Choroid plexus epithelial cell (primary cell): ENCODE measurements at regions not wholly inside any gene's neighbourhood (a gene's known extent, or its start where the extent isn't known, plus 50 kb on each side); places are given as distances from the start of the nearest gene placed in this dataset.

Experiments used
- DNase-seq: peaks from one replicate; pipeline ENCODE4 v3.0.0-alpha.2; 2010; ENCODE audit warnings: low read depth
- H3K4me3 ChIP-seq: 2 replicates; pipeline ENCODE4 v1.5.1; 2011; ENCODE audit warnings: low read depth, mild to moderate bottlenecking, control low read depth, low read length, moderate library complexity
- TF ChIP-seq, protein P1 (sequence below): conservative IDR thresholded peaks from 2 replicates; pipeline ENCODE4 v1.5.1; 2011; ENCODE audit warnings: low read depth, mild to moderate bottlenecking, control low read depth, inconsistent platforms, low read length, moderate library complexity

DNA sequence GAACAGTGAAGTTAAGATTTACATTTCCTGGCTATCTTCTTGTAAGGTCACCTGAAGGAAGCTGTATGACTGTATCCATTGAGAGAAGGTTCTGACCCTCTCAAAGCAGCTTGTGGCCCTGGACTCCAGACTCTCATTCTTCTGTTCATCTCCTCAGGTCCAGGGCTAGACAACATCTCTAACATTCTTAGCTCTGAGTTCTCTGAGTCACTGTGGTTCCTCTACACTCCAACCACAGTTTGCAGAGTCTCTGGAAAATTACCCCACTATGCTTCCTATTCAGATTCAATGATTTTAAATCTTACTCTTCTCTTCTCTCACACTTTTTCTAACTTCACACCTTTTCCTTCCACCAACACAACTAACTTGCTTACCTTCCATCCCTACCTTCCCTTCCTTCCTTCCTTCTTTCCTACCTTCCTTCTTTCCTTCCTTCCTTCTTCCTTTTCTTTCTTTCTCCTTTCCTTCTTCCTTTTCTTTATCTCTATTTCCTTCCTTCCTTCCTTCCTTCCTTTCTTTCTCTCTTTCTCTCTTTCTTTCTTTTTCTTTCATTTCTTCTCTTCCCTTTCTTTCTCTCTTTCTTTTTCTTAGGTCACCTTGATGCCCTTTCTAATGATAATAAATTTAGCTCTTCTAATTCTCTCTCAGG lies 824.3 kb upstream of the ZEB2 start:
- DNase-seq, result peak; percentile 46
- no peak overlapping the region for H3K4me3 ChIP-seq
- TF ChIP-seq, protein P1, sequence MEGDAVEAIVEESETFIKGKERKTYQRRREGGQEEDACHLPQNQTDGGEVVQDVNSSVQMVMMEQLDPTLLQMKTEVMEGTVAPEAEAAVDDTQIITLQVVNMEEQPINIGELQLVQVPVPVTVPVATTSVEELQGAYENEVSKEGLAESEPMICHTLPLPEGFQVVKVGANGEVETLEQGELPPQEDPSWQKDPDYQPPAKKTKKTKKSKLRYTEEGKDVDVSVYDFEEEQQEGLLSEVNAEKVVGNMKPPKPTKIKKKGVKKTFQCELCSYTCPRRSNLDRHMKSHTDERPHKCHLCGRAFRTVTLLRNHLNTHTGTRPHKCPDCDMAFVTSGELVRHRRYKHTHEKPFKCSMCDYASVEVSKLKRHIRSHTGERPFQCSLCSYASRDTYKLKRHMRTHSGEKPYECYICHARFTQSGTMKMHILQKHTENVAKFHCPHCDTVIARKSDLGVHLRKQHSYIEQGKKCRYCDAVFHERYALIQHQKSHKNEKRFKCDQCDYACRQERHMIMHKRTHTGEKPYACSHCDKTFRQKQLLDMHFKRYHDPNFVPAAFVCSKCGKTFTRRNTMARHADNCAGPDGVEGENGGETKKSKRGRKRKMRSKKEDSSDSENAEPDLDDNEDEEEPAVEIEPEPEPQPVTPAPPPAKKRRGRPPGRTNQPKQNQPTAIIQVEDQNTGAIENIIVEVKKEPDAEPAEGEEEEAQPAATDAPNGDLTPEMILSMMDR, result no peak

DNA sequence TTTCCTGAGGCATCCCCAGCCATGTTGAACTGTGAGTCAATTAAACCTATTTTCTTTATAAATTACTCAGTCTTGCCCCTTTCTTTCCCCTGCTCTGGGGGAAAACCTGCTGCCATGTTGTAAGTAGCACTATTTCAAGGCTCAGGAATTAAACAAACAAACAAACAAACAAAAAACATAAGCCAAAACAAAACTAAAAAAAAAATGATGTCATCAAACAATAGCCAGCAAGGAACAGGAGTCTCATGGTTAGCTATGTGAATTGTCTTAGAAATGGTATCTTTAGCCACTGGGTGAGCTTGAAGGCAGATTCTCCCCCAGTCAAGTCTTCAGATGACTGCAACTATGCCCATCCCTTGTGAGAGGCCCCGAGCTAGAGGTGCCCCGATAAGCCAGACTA lies 823.4 kb upstream of the ZEB2 start:
- H3K4me3 ChIP-seq, result no peak overlapping the region
- no peak for DNase-seq
- TF ChIP-seq, protein P1, result no peak

DNA sequence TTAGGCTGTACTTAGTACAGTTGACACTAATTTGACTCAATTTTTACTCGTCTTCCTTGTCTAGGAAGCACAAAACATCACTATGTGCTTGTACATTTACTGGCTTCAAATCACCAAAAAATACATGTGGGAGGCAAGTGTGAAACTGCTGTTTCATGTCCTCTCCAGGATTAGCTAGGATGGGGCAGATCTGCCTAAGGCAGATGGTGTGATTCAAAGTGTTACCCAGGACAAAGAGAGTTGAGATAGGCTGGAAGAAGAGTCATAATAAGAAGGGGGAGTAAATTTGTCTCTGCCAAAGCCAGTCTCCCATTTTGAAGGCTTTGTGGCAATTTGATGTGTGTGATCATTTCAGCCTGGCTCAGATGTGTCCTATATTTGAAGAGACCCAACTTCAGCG lies 821.6 kb upstream of the ZEB2 start:
- TF ChIP-seq, protein P1, result no peak
- H3K4me3 ChIP-seq, result no peak overlapping the region
- DNase-seq, result no peak

DNA sequence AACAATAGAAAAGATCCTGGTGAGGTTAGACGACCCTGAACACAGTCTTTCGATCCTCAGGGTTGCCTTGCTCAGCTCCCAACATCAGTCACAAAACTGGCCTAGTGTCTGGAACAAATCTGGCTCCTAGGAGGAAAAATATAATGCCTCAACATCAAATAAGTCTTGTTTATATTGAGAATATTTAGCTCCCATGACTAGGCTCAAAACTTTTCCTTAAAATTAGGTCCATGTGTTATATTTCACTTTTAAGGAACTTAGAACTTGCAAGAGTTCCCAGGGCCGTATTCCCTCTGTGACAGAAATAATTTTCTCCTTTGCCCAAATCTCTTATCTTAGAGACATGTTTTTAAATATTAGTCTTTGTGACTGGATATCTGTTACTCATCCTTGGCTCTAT lies 819.7 kb upstream of the ZEB2 start:
- TF ChIP-seq, protein P1, result no peak
- no peak for DNase-seq
- H3K4me3 ChIP-seq, result no peak overlapping the region

DNA sequence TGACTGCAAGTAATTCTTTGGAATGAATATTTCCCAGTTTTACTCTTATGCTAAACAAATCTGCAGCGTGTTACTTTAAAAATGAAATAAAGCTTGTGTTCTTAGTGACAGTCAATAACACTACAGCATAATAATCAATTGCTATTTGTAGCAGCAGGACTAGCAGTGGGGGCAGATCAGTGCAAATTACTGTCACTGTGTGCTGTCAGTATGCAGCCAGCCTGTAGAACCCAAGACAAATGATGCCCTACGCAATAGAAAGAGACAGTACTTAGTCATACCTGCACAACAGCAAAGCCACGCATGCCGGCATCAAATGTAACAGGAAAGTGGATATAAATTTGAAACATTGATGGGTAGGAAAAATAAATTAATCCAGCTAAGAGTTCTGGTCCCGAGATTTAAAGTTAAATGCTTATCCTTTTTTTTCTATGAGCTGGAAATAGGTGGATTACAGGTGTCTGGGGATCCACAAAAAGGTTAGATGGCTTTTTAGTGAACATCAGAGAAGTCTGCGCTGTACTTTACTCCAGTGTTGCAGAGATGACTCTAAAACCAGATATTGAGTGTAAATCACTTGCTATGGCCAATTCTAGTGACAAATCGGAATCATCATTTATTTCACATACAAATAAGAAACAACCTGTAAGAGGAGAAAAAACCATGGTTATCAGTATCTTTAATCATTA lies 812.4 kb upstream of the ZEB2 start:
- no peak for DNase-seq
- H3K4me3 ChIP-seq, result no peak overlapping the region
- TF ChIP-seq, protein P1, result no peak

DNA sequence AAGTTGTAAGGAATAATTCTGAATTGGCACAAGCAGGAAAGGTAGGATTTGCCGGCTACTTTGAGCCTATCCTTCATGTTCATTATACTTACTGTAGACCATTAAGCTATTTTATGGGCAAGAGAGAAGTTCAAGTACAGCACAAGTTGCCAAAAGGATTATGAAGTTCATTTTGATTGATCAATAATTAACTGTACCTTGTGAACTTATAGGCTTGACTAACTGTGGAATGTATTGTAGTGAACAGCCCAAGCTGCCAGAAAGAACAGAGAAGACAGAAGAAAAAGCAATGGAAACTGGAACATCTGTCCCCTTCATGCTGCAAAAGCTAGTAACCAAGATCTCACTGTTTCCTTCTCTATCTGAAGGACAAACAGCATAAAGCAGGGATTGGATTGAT lies 810.1 kb upstream of the ZEB2 start:
- TF ChIP-seq, protein P1, result no peak
- no peak overlapping the region for H3K4me3 ChIP-seq
- DNase-seq, result no peak

DNA sequence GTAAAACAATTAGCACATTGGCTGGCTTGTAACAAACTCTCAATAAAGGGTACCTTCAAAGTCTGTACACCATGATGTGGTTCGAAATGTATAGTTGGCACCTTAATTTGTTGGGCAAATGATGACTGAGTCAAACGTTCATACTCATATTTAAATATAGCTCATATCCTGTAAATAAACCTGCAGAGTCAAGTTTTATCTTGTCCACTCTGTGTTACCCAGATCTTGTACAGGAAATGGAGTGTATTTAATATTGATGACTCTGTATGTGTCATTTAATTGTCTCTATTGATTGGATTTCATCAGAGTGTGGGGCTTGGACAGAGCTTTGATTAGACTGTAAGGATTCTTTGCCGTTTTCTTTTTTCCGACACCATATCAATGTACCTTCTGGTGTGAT lies 805.6 kb upstream of the ZEB2 start:
- TF ChIP-seq, protein P1, result no peak
- no peak overlapping the region for H3K4me3 ChIP-seq
- DNase-seq, result no peak
